ENCODE measurements at regions not wholly inside any gene's neighbourhood (a gene's known extent, or its start where the extent isn't known, plus 50 kb on each side); places are given as distances from the start of the nearest gene placed in this dataset.

DNA sequence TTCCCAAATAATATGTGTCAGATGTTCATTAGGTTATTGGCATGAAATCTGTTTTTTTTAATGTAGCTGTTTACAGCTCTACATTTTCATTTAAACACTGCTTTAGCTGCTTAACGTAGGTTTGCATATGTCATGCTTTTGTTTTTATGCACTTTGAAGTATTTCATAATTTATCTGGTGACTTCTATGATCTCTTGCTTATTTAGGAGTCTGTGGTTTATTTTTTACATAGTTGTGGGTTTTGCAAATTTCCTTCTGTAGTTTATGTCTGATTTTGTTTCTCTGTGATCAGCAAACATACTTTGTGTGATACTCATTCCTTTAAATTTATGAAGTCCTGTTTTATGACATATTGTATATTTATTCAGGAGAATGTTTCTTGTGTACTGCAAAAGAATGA, 606.5 kb upstream of the PFKP start:
- Histone ChIP-seq H3K9ac (ENCODE audit: extremely low read depth, insufficient read length, low read length) (no peak overlapping the region), H2BK12ac (ENCODE audit: insufficient read length, low read depth, low read length) (no peak overlapping the region), H3K4me2 (ENCODE audit: insufficient read depth, insufficient read length, low read length) (no peak overlapping the region), H3K23ac (ENCODE audit: insufficient read length, low read depth, low read length) (no peak overlapping the region), H4K5ac (ENCODE audit: insufficient read length, low read depth, low read length) (no peak overlapping the region), H2BK20ac (ENCODE audit: low read depth, low read length, poor library complexity, severe bottlenecking) (no peak overlapping the region), H2AFZ (ENCODE audit: low read length) (no peak overlapping the region), H2BK15ac (ENCODE audit: low read depth, low read length) (no peak overlapping the region), H3K79me1 (ENCODE audit: insufficient read depth, low read depth, low read length, poor library complexity, severe bottlenecking) (no peaks in the 10 kb centered on the region), H3K23me2 (ENCODE audit: insufficient read length, low read depth, low read length, poor library complexity, severe bottlenecking) (no peaks in the 10 kb centered on the region), H3K79me2 (ENCODE audit: insufficient read depth, low read length) (no peaks in the 10 kb centered on the region), H3K18ac (ENCODE audit: insufficient read length, low read depth, low read length) (no peak overlapping the region), H4K8ac (replicated peaks; ENCODE audit: insufficient read length, low read depth, low read length) (no peak overlapping the region), H4K20me1 (ENCODE audit: control insufficient read depth, insufficient read depth, insufficient read length) (no peaks in the 10 kb centered on the region), H3K4ac (ENCODE audit: low read depth, low read length) (no peak overlapping the region), H2BK5ac (ENCODE audit: insufficient read length, low read length) (no peak overlapping the region), H3K56ac (ENCODE audit: insufficient read length, low read depth, low read length) (no peak overlapping the region), H4K91ac (ENCODE audit: insufficient read length, low read depth, low read length) (no peak overlapping the region), H3K9me3 (ENCODE audit: control insufficient read depth, low read depth, low read length) (no peaks in the 10 kb centered on the region), H3K27ac (ENCODE audit: insufficient read length, low read depth, low read length) (no peak overlapping the region), H2AK5ac (ENCODE audit: insufficient read length, low read length) (no peak overlapping the region), H3K4me1 (ENCODE audit: insufficient read depth, low read length) (peaks cover 4% of the 10 kb centered on the region; the same call in 1 of the 2 replicates), H3T11ph (ENCODE audit: low read length) (no peak overlapping the region), H2BK120ac (ENCODE audit: low read depth, low read length, poor library complexity, severe bottlenecking) (no peak overlapping the region), H3K27me3 (ENCODE audit: insufficient read depth, low read length) (no peaks in the 10 kb centered on the region), H3K14ac (ENCODE audit: insufficient read depth, low read length) (no peak overlapping the region)
- H3K9me3 Mint-ChIP-seq, result peaks cover 26 to 29% of the 10 kb centered on the region in 2 experiments
- no peak overlapping the region for H3K27ac Mint-ChIP-seq
- TF ChIP-seq, protein P1, sequence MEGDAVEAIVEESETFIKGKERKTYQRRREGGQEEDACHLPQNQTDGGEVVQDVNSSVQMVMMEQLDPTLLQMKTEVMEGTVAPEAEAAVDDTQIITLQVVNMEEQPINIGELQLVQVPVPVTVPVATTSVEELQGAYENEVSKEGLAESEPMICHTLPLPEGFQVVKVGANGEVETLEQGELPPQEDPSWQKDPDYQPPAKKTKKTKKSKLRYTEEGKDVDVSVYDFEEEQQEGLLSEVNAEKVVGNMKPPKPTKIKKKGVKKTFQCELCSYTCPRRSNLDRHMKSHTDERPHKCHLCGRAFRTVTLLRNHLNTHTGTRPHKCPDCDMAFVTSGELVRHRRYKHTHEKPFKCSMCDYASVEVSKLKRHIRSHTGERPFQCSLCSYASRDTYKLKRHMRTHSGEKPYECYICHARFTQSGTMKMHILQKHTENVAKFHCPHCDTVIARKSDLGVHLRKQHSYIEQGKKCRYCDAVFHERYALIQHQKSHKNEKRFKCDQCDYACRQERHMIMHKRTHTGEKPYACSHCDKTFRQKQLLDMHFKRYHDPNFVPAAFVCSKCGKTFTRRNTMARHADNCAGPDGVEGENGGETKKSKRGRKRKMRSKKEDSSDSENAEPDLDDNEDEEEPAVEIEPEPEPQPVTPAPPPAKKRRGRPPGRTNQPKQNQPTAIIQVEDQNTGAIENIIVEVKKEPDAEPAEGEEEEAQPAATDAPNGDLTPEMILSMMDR (conservative IDR thresholded peaks at IDR 0.05), result no peak
- DNase-seq, result no peak
- peaks cover 4 to 43% (median 13%) of the 10 kb centered on the region in 3 experiments; a peak in 5 of 7 replicates for H3K36me3 Mint-ChIP-seq (ENCODE audit: insufficient read depth in 1 of 3, low read depth in 3 of 3)
- H3K4me3 Mint-ChIP-seq, result no peak overlapping the region
- peaks cover under 1% of the 10 kb centered on the region; the same call in 1 of the 2 replicates for H3K27me3 Mint-ChIP-seq (ENCODE audit: low read depth)
- WGBS (ENCODE audit: extremely low coverage, insufficient read length, low lambda C conversion rate), result no CpG with 5 or more reads among the region's 1 CpG
- H3K4me1 Mint-ChIP-seq, result peaks cover 18 to 21% of the 10 kb centered on the region in 2 experiments
